SU-DHL-6 (cell line): ENCODE measurements at regions not wholly inside any gene's neighbourhood (a gene's known extent, or its start where the extent isn't known, plus 50 kb on each side); places are given as distances from the start of the nearest gene placed in this dataset.

Source experiments
- H2AFZ ChIP-seq: fragments of 200-600 bp; sonication (generic); 2 replicates; pipeline ENCODE4 v1.6.1; 2014; ENCODE audit warnings: low read depth, mild to moderate bottlenecking, moderate library complexity, mixed read lengths, antibody characterized with exemption, low read length; ENCODE audit not compliant: severe bottlenecking
- H3F3A ChIP-seq: fragments of 200-600 bp; shearing (Covaris generic); 2 replicates; pipeline ENCODE4 v1.6.0; 2016; ENCODE audit warnings: antibody characterized with exemption, mild to moderate bottlenecking; ENCODE audit not compliant: insufficient read depth
- H3K27ac ChIP-seq: fragments of 200-600 bp; sonication (generic); 2 replicates; pipeline ENCODE4 v1.5.1; 2016; ENCODE audit warnings: low read depth, mild to moderate bottlenecking, low read length, moderate library complexity, mixed read lengths
- H3K27me3 ChIP-seq: fragments of 200-600 bp; sonication (generic), shearing (Covaris generic); 2 replicates; pipeline ENCODE4 v1.6.0; 2014; ENCODE audit warnings: mild to moderate bottlenecking, low read length
- H3K36me3 ChIP-seq: fragments of 200-600 bp; sonication (generic); 2 replicates; pipeline ENCODE4 v1.6.1; 2014; ENCODE audit warnings: mild to moderate bottlenecking, low read length, mixed read lengths
- H3K4me2 ChIP-seq: fragments of 300-600, 200-600 bp; shearing (Covaris generic), sonication (generic); 2 replicates; pipeline ENCODE4 v1.6.0; 2014; ENCODE audit warnings: low read length, low read depth, mild to moderate bottlenecking; ENCODE audit not compliant: poor library complexity, severe bottlenecking
- H3K4me3 ChIP-seq: fragments of 200-600 bp; sonication (generic); 2 replicates; pipeline ENCODE4 v1.5.1; 2014; ENCODE audit warnings: antibody characterized with exemption, low read length, mild to moderate bottlenecking, mixed read lengths; ENCODE audit not compliant: insufficient read depth, poor library complexity, severe bottlenecking
- H3K79me2 ChIP-seq: fragments of 200-600 bp; sonication (generic); 2 replicates; pipeline ENCODE4 v1.6.1; 2014; ENCODE audit warnings: mild to moderate bottlenecking, low read length, moderate library complexity; ENCODE audit not compliant: insufficient read depth
- H3K9ac ChIP-seq: fragments of 200-600 bp; sonication (generic); 2 replicates; pipeline ENCODE4 v1.7.0; 2014; ENCODE audit warnings: mild to moderate bottlenecking, low read length
- H3K9me2 ChIP-seq: fragments of 200-600 bp; sonication (generic); replicated peaks from 2 replicates; pipeline ENCODE4 v1.6.1; 2014; ENCODE audit warnings: low read length; ENCODE audit not compliant: insufficient read depth
- H3K9me3 ChIP-seq: fragments of 200-600 bp; sonication (generic); 2 replicates; pipeline ENCODE4 v1.6.1; 2014; ENCODE audit warnings: low read length, mixed read lengths; ENCODE audit not compliant: insufficient read depth
- H4K20me1 ChIP-seq: fragments of 200-600 bp; sonication (generic); 2 replicates; pipeline ENCODE4 v1.6.1; 2014; ENCODE audit warnings: low read depth, mild to moderate bottlenecking, antibody characterized with exemption, low read length, moderate library complexity, mixed read lengths
- EZH2phosphoT487 ChIP-seq: fragments of 200-600 bp; sonication (generic), shearing (Covaris generic); conservative IDR thresholded peaks from 2 replicates; pipeline ENCODE4 v1.6.1; 2018; ENCODE audit warnings: mild to moderate bottlenecking, antibody characterized with exemption, low read length, moderate library complexity, mixed read lengths
- TF ChIP-seq, protein P1 (sequence below): fragments of 200-600 bp; sonication (generic); IDR thresholded peaks from one replicate; pipeline ENCODE4 v1.5.1; 2017; ENCODE audit warnings: antibody characterized with exemption, mild to moderate bottlenecking, low read length, moderate library complexity; ENCODE audit not compliant: insufficient read depth, poor library complexity, severe bottlenecking

DNA sequence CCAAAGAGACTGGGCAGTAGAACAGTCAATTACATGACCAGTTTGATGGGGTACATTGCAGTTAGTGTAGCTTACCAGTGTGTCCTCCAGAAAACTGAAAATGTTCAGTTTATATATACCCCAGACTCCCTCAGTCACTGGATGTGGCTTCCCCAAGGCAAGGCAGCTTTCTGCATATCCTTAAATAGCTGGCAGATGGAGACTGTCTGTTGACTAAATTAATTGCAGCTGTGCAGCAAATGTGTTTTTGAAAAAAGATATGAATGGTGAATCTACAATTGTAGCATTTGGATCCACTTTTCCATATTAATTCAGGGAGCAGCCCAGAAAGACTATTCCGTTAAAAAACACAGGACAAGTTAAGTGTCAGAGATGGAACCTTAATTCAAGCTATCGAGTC lies 565.1 kb upstream of the CCDC179 start:
- H2AFZ ChIP-seq, result no peak overlapping the region
- H3K79me2 ChIP-seq, result no peaks in the 10 kb centered on the region
- H4K20me1 ChIP-seq, result no peaks in the 10 kb centered on the region
- no peak overlapping the region for H3K4me3 ChIP-seq
- no peaks in the 10 kb centered on the region for H3F3A ChIP-seq
- H3K9me3 ChIP-seq, result peaks cover 3% of the 10 kb centered on the region; the same call in 1 of the 2 replicates
- TF ChIP-seq, protein P1, sequence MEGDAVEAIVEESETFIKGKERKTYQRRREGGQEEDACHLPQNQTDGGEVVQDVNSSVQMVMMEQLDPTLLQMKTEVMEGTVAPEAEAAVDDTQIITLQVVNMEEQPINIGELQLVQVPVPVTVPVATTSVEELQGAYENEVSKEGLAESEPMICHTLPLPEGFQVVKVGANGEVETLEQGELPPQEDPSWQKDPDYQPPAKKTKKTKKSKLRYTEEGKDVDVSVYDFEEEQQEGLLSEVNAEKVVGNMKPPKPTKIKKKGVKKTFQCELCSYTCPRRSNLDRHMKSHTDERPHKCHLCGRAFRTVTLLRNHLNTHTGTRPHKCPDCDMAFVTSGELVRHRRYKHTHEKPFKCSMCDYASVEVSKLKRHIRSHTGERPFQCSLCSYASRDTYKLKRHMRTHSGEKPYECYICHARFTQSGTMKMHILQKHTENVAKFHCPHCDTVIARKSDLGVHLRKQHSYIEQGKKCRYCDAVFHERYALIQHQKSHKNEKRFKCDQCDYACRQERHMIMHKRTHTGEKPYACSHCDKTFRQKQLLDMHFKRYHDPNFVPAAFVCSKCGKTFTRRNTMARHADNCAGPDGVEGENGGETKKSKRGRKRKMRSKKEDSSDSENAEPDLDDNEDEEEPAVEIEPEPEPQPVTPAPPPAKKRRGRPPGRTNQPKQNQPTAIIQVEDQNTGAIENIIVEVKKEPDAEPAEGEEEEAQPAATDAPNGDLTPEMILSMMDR, result no peak
- no peak for TF ChIP-seq EZH2phosphoT487
- no peak overlapping the region for H3K27ac ChIP-seq
- no peak overlapping the region for H3K9ac ChIP-seq
- no peaks in the 10 kb centered on the region for H3K27me3 ChIP-seq
- H3K4me2 ChIP-seq, result no peak overlapping the region
- H3K36me3 ChIP-seq, result no peaks in the 10 kb centered on the region
- no peaks in the 10 kb centered on the region for H3K9me2 ChIP-seq

DNA sequence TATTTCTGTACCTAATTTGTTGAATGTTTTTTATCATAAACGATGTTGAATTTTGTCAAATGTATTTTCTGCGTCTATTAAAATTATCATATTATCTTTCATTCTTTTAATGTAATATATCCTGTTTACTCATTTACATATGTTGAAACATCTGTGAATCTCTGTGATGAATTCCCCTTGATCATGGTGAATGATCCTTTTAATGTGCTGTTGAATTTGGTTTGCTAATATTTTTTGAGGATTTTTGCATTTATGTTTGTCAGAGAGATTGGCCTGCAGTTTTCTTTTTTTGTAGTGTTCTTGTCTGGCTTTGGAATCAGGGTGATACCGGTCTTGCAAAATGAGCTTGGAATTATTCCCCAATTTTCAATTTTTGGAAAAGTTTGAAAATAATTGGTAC lies 569.3 kb upstream of the CCDC179 start:
- Histone ChIP-seq H3F3A (no peaks in the 10 kb centered on the region), H4K20me1 (no peaks in the 10 kb centered on the region), H3K9ac (no peak overlapping the region), H3K27ac (no peak overlapping the region), H3K4me2 (no peak overlapping the region), H3K9me2 (no peaks in the 10 kb centered on the region), H3K36me3 (no peaks in the 10 kb centered on the region), H3K4me3 (no peak overlapping the region), H2AFZ (no peak overlapping the region), H3K9me3 (peaks cover 3% of the 10 kb centered on the region; the same call in 1 of the 2 replicates), H3K79me2 (no peaks in the 10 kb centered on the region), H3K27me3 (no peaks in the 10 kb centered on the region)
- TF ChIP-seq, protein P1, result no peak
- no peak for TF ChIP-seq EZH2phosphoT487

DNA sequence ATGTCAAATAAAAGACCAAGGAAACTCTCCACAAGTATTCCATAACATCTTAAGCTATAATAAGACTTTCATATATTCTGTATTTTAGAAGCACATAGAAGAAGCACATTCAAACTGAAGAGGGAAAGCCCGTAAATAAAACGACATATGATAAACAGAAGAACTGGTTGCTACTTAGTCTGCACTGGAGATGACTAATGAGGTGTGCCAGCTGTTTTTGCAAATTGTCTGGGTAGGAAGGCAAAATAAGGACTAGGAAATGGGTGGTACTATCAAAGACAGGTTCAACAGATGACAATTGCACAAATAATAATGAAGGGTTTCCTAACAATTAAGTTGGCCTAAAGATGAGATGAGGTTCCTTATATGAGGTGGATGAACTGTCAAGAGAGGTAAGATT lies 593.2 kb upstream of the CCDC179 start:
- no peaks in the 10 kb centered on the region for H3K9me2 ChIP-seq
- H2AFZ ChIP-seq, result no peak overlapping the region
- no peak overlapping the region for H3K4me2 ChIP-seq
- no peak for TF ChIP-seq EZH2phosphoT487
- TF ChIP-seq, protein P1, result no peak
- H3K4me3 ChIP-seq, result no peak overlapping the region
- no peaks in the 10 kb centered on the region for H3K27me3 ChIP-seq
- H4K20me1 ChIP-seq, result no peaks in the 10 kb centered on the region
- H3K9ac ChIP-seq, result no peak overlapping the region
- no peaks in the 10 kb centered on the region; the same call in 1 of the 2 replicates for H3K9me3 ChIP-seq
- no peaks in the 10 kb centered on the region for H3F3A ChIP-seq
- no peaks in the 10 kb centered on the region for H3K36me3 ChIP-seq
- no peaks in the 10 kb centered on the region for H3K79me2 ChIP-seq
- H3K27ac ChIP-seq, result no peak overlapping the region
